PC-3 (cell line): ENCODE measurements at regions not wholly inside any gene's neighbourhood (a gene's known extent, or its start where the extent isn't known, plus 50 kb on each side); places are given as distances from the start of the nearest gene placed in this dataset.

ENCODE experiments used
- CTCF ChIP-seq: fragments of 300-600 bp; sonication (generic); conservative IDR thresholded peaks from 2 replicates; pipeline ENCODE4 v1.5.1; 2017; ENCODE audit warnings: antibody characterized with exemption, low read depth, mild to moderate bottlenecking, low read length
- EZH2 ChIP-seq: fragments of 300-600 bp; sonication (generic); IDR thresholded peaks from one replicate; pipeline ENCODE4 v1.6.1; 2017; ENCODE audit warnings: antibody characterized with exemption, mild to moderate bottlenecking, low read length; ENCODE audit not compliant: unreplicated experiment
- EZH2phosphoT487 ChIP-seq: fragments of 300-600 bp; sonication (generic); IDR thresholded peaks from 2 replicates; pipeline ENCODE4 v1.6.1; 2018; ENCODE audit warnings: mild to moderate bottlenecking, antibody characterized with exemption, low read length, borderline replicate concordance

- no peak for TF ChIP-seq CTCF
- no peak for TF ChIP-seq EZH2
- no peak for TF ChIP-seq EZH2phosphoT487
Measured at GRCh38 chr17:22102177-22102576, 409.9 kb downstream of the KCNJ18 start.
